SK-N-MC (cell line): ENCODE measurements at regions not wholly inside any gene's neighbourhood (a gene's known extent, or its start where the extent isn't known, plus 50 kb on each side); places are given as distances from the start of the nearest gene placed in this dataset.

ENCODE experiments used
- EZH2 ChIP-seq: fragments of 200-600 bp; sonication (generic); IDR thresholded peaks from one replicate; pipeline ENCODE4 v1.6.1; 2017; ENCODE audit warnings: antibody characterized with exemption
- FOXP2 ChIP-seq: optimal IDR thresholded peaks from 2 replicates; pipeline ENCODE3; 2011; ENCODE audit warnings: mild to moderate bottlenecking, moderate library complexity; ENCODE audit not compliant: insufficient read depth; ENCODE audit errors: extremely low read length, control extremely low read depth
- POLR2AphosphoS5 ChIP-seq: IDR thresholded peaks from 2 replicates; pipeline ENCODE4 v1.6.1; 2012; ENCODE audit warnings: mild to moderate bottlenecking, low read depth, low read length, borderline replicate concordance

GRCh38 chr20:7579888-7580287 lies 360.4 kb downstream of the HAO1 start:
- TF ChIP-seq POLR2AphosphoS5: no peak
- TF ChIP-seq EZH2: no peak
- no peak for TF ChIP-seq FOXP2
